ENCODE measurements at regions not wholly inside any gene's neighbourhood (a gene's known extent, or its start where the extent isn't known, plus 50 kb on each side); places are given as distances from the start of the nearest gene placed in this dataset.

DNA sequence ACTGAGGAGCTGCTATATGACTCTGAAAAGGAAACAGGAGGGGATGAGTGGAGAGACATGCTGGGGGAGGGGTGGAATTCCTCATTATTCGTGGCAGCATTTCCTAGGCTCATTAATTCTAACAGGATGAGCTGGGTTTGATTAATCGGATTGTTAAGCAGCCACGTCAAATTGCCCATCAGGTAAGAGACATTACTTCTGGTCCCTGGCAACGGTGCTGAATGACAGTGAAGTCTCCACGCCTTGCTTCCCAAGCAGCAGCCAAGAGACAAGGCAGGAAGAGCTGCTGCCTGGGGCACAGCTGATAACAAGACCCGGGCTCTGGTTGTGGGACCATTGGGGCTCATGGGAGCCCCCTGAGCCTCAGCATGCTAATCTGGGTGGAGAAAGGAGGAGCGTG is 86.6 kb downstream of the MARCHF4 start:
- DNase-seq = no peak

DNA sequence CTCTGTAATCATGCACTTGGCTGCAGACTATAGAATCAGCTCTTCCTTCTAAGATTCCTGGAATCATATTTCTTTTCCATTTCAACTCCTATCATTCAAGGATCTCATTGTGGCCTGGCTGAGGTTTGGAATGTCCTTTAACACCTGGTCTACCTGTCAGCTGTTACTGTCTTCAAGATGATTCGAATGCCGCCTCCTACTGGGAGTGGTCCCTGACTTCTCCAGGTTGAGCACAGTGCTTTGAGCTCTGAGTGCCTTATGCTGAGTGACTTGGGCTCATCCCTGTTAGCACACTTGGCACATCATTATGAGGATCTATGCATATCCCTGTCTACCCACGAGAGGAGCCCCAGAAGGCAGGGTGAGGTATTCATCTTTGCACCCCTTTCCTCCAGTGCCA is 87.6 kb downstream of the MARCHF4 start:
- no peak for DNase-seq

DNA sequence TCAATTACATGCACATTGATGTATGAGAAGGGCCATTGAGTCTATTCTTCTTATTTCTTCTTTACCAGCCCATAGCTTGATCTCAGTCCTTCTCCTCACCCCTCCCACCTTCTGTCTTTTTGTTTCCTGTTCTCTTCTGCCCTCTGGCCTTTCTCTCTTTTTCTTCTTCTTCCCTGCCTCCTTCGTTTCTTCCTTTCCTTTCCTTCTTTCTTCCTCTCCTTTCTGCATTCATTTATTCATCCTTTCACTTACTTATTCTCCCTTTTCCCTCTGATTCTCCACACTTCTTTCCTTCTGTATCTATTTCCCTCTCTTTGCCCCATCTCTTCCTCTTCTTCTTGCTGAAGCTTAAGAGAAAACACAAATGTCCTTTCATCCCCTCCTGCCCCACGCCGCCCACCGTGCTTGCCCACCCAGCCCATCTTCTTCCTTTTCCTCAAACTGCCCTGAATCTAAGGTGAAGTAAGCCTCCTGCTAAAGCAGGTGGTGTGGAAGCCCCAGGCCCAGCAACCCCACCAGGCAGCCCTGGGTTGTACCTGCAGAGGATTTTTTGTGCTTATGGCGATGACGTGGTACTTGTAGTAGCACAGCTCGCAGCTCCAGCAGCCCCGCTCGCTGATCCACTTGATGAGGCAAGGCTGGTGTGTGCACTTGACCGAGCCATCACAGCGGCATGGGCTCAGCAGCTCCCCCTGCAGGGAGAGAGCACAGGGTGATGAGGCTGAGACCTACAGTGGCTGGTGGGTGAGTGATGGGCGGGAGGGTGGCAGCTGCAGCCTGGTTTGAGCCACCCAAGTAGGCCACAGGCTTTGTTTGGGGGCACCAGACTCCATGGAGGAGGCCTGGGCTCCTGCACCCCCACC is 89.0 kb downstream of the MARCHF4 start:
- no peak for DNase-seq

- DNase-seq = no peak
Observed at GRCh38 chr2:216281876-216282275, 90.4 kb downstream of the MARCHF4 start.

- no peak for DNase-seq
Observed at GRCh38 chr2:216281316-216281715, 91.0 kb downstream of the MARCHF4 start.

GRCh38 chr2:216279459-216279858 is 92.8 kb downstream of the MARCHF4 start:
- no peak for DNase-seq

- DNase-seq = no peak
Observed at GRCh38 chr2:216279031-216279430, 93.3 kb downstream of the MARCHF4 start.

DNA sequence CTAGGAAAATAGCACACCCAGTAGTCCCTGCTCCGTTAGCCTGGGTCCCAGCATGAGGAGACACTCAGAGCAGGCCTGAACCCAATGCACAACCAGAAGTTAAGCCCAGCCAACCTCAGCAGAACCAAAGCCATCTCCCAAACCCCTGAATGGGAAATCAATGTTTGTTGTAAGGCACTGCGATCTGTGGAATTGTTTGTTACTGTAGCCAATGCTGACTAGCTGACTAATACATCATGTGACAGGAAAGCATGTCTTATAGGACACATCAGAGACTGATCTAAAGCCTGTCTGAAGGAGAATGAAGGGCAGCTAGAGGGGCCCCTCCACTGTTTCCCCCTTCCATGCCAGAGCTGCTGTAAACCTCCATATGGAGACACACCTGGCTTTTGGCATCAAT is 96.4 kb downstream of the MARCHF4 start:
- DNase-seq = no peak

DNA sequence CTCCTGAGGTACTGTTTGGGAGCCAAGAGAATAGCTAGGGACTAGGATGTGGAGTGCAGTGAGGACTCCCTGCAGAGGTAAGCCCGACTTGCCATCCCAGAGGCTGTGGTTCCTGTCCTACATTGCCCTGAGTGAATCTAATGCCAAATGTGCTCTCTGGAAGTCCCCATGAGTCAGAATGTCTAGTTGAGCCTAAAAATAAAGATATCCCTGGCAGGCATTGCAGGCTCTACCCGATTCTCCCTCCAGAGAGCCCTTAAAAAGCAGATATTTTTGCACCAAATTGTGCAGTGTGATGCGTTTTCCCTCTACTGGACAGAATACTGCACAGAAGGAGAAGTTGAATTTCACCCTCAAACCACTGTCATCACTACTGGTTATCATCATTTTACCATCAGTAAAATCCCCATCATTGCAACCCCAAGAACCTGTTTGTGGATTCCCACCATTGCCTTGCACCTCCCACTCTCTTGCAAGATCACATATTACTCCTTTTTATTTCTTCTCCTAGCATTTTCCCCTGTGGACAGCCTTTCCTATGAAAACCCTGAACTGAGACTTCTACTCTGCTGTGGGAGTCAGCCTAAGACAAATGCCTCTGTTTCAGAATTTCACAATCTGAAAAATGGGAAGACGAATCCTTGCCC is 98.0 kb downstream of the MARCHF4 start:
- DNase-seq = no peak

GRCh38 chr2:216261042-216261537 is 111.2 kb downstream of the MARCHF4 start:
- no peak for DNase-seq

DNA sequence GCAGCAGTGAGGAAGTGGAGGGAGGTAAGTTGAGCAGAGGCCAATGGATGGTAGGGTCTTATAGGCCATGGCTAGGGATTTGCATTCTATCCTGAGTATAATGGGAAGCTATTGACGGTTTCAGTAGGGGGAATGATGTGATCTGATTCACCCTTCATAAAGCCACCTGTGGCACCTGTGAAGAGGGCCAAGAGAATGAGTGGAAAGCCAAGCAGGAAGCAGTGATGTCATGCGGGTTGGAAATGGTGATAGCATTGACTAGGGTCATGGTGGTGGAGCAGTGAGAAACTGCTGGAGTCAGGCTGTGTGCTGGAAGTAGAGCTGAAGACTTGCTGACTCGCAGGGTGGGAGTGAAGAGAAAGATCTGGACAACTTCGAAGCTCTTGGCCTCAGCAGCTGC is 111.7 kb downstream of the MARCHF4 start:
- no peak for DNase-seq

- no peak for DNase-seq
Observed at GRCh38 chr2:216259081-216259480, 113.2 kb downstream of the MARCHF4 start.

GRCh38 chr2:216257089-216257488 is 115.2 kb downstream of the MARCHF4 start:
- DNase-seq = no peak
